ENCODE measurements at regions not wholly inside any gene's neighbourhood (a gene's known extent, or its start where the extent isn't known, plus 50 kb on each side); places are given as distances from the start of the nearest gene placed in this dataset.
A peak's percentile ranks its signal among the peaks of the same experiment; 100 is the strongest.

- Histone ChIP-seq H3K27me3 (ENCODE audit: control insufficient read depth, insufficient read depth, low read length) (no peaks in the 10 kb centered on the region), H3K36me3 (ENCODE audit: control insufficient read depth, insufficient read depth, low read length) (no peaks in the 10 kb centered on the region), H3K4me3 (ENCODE audit: low read depth, low read length) (no peak overlapping the region)
- no peak for TF ChIP-seq CTCF (IDR thresholded peaks at IDR 0.05; ENCODE audit: insufficient read depth, low read length, poor library complexity, severe bottlenecking)
- no peak for DNase-seq (ENCODE audit: low read depth)
Observed at GRCh38 chr2:136383167-136383566, 265.2 kb upstream of the CXCR4 start.

- no peak for DNase-seq (ENCODE audit: low read depth)
- TF ChIP-seq CTCF (IDR thresholded peaks at IDR 0.05; ENCODE audit: insufficient read depth, low read length, poor library complexity, severe bottlenecking), result no peak
- H3K4me3 ChIP-seq (ENCODE audit: low read depth, low read length), result no peak overlapping the region
- H3K27me3 ChIP-seq (ENCODE audit: control insufficient read depth, insufficient read depth, low read length), result no peaks in the 10 kb centered on the region
- no peaks in the 10 kb centered on the region for H3K36me3 ChIP-seq (ENCODE audit: control insufficient read depth, insufficient read depth, low read length)
Observed at GRCh38 chr2:136381722-136382633, 264.0 kb upstream of the CXCR4 start.

GRCh38 chr2:136381245-136381644, 263.3 kb upstream of the CXCR4 start:
- Histone ChIP-seq H3K4me3 (ENCODE audit: low read depth, low read length) (no peak overlapping the region), H3K36me3 (ENCODE audit: control insufficient read depth, insufficient read depth, low read length) (no peaks in the 10 kb centered on the region), H3K27me3 (ENCODE audit: control insufficient read depth, insufficient read depth, low read length) (no peaks in the 10 kb centered on the region)
- no peak for TF ChIP-seq CTCF (IDR thresholded peaks at IDR 0.05; ENCODE audit: insufficient read depth, low read length, poor library complexity, severe bottlenecking)
- DNase-seq (ENCODE audit: low read depth), result no peak

GRCh38 chr2:136378712-136379595, 261.0 kb upstream of the CXCR4 start:
- TF ChIP-seq CTCF (IDR thresholded peaks at IDR 0.05; ENCODE audit: insufficient read depth, low read length, poor library complexity, severe bottlenecking), result peak; percentile 79
- H3K27me3 ChIP-seq (ENCODE audit: control insufficient read depth, insufficient read depth, low read length), result no peaks in the 10 kb centered on the region
- no peaks in the 10 kb centered on the region for H3K36me3 ChIP-seq (ENCODE audit: control insufficient read depth, insufficient read depth, low read length)
- no peak overlapping the region for H3K4me3 ChIP-seq (ENCODE audit: low read depth, low read length)
- peak; percentile 5 for DNase-seq (ENCODE audit: low read depth)

GRCh38 chr2:136377423-136378382, 259.8 kb upstream of the CXCR4 start:
- Histone ChIP-seq H3K27me3 (ENCODE audit: control insufficient read depth, insufficient read depth, low read length) (no peaks in the 10 kb centered on the region), H3K36me3 (ENCODE audit: control insufficient read depth, insufficient read depth, low read length) (no peaks in the 10 kb centered on the region), H3K4me3 (ENCODE audit: low read depth, low read length) (no peak overlapping the region)
- no peak for TF ChIP-seq CTCF (IDR thresholded peaks at IDR 0.05; ENCODE audit: insufficient read depth, low read length, poor library complexity, severe bottlenecking)
- no peak for DNase-seq (ENCODE audit: low read depth)

Data from kidney epithelial cell (primary cell).